Smooth muscle cell (in vitro differentiated cells): ENCODE measurements at regions not wholly inside any gene's neighbourhood (a gene's known extent, or its start where the extent isn't known, plus 50 kb on each side); places are given as distances from the start of the nearest gene placed in this dataset.

ENCODE experiments used
- DNase-seq: peaks from one replicate; lab custom pipeline; 2025; ENCODE audit not compliant: unreplicated experiment; lab: John Stamatoyannopoulos, UW
- H2AFZ ChIP-seq: fragments of 200-600 bp; sonication (generic); 2 replicates; pipeline ENCODE4 v1.6.0; 2016; ENCODE audit warnings: antibody characterized with exemption, low read depth, mild to moderate bottlenecking
- H3F3A ChIP-seq: fragments of 200-600 bp; sonication (generic); 2 replicates; pipeline ENCODE4 v1.6.0; 2017; ENCODE audit warnings: antibody characterized with exemption, low read depth
- H3K27ac ChIP-seq: fragments of 200-600 bp; sonication (generic); 2 replicates; pipeline ENCODE4 v1.5.1; 2016; ENCODE audit warnings: low read depth, mild to moderate bottlenecking
- H3K27me3 ChIP-seq: fragments of 200-600 bp; sonication (generic); 2 replicates; pipeline ENCODE4 v1.6.1; 2016; ENCODE audit warnings: low read depth, mild to moderate bottlenecking
- H3K36me3 ChIP-seq: fragments of 200-600 bp; sonication (generic); 2 replicates; pipeline ENCODE4 v1.5.1; 2016; ENCODE audit warnings: low read depth
- H3K4me1 ChIP-seq: fragments of 200-600 bp; sonication (generic); 2 replicates; pipeline ENCODE4 v1.5.1; 2016; ENCODE audit warnings: low read depth
- H3K4me2 ChIP-seq: fragments of 200-600 bp; sonication (generic); 2 replicates; pipeline ENCODE4 v1.6.0; 2016; ENCODE audit warnings: mild to moderate bottlenecking
- H3K4me3 ChIP-seq: fragments of 200-600 bp; sonication (generic); 2 replicates; pipeline ENCODE4 v1.5.1; 2016; ENCODE audit warnings: mild to moderate bottlenecking
- H3K79me2 ChIP-seq: fragments of 200-600 bp; sonication (generic); 2 replicates; pipeline ENCODE4 v1.6.0; 2016; ENCODE audit warnings: low read depth, mild to moderate bottlenecking
- H3K9ac ChIP-seq: fragments of 200-600 bp; sonication (generic); 2 replicates; pipeline ENCODE4 v1.6.0; 2016; ENCODE audit warnings: low read depth
- H3K9me3 ChIP-seq: fragments of 200-600 bp; sonication (generic); replicated peaks from 2 replicates; pipeline ENCODE4 v1.5.1; 2016; ENCODE audit warnings: low read depth
- H4K20me1 ChIP-seq: fragments of 200-600 bp; sonication (generic); 2 replicates; pipeline ENCODE4 v1.6.0; 2016; ENCODE audit warnings: low read depth
- WGBS: methylation state at CpG from one replicate; pipeline ENCODE4 v1.1.7; 2016; ENCODE audit warnings: low lambda C conversion rate; 5-methylcytosine and 5-hydroxymethylcytosine counted together
- TF ChIP-seq, protein P1 (sequence below): fragments of 200-600 bp; sonication (generic); IDR thresholded peaks from 2 replicates; pipeline ENCODE4 v1.5.1; 2017; ENCODE audit warnings: borderline replicate concordance, mild to moderate bottlenecking, antibody characterized with exemption; ENCODE audit not compliant: insufficient read depth, poor library complexity, severe bottlenecking

DNA sequence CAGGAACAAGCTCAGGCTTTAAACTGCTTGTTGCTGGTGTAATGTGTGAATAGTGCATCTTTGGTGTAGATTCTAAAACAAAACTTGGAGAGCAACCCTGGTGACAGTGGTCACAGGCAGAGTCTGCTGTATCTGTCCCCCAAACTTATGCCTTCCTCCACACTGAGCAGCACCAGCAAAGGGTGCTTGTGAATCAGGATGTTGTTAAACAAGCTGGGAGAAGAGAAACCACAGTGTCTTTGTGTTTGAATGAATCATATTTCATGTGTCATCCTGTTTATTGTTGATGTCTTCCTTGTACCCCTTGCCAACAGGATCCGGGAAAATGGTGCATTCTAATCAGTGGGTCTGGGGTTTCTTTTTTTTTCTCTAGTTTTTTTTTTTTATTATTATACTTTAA lies 91.9 kb upstream of the COG2 start:
- Histone ChIP-seq H3K79me2 (no peaks in the 10 kb centered on the region), H2AFZ (no peak overlapping the region), H3K27me3 (peaks cover 34% of the 10 kb centered on the region), H3K4me3 (no peak overlapping the region), H3K4me2 (no peak overlapping the region), H3K36me3 (no peaks in the 10 kb centered on the region), H3F3A (no peaks in the 10 kb centered on the region), H3K4me1 (no peaks in the 10 kb centered on the region), H3K27ac (no peak overlapping the region), H3K9ac (no peak overlapping the region), H3K9me3 (no peaks in the 10 kb centered on the region), H4K20me1 (no peaks in the 10 kb centered on the region)
- WGBS: 48% methylated on average over 1 of the region's 1 CpG
- TF ChIP-seq, protein P1, sequence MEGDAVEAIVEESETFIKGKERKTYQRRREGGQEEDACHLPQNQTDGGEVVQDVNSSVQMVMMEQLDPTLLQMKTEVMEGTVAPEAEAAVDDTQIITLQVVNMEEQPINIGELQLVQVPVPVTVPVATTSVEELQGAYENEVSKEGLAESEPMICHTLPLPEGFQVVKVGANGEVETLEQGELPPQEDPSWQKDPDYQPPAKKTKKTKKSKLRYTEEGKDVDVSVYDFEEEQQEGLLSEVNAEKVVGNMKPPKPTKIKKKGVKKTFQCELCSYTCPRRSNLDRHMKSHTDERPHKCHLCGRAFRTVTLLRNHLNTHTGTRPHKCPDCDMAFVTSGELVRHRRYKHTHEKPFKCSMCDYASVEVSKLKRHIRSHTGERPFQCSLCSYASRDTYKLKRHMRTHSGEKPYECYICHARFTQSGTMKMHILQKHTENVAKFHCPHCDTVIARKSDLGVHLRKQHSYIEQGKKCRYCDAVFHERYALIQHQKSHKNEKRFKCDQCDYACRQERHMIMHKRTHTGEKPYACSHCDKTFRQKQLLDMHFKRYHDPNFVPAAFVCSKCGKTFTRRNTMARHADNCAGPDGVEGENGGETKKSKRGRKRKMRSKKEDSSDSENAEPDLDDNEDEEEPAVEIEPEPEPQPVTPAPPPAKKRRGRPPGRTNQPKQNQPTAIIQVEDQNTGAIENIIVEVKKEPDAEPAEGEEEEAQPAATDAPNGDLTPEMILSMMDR: no peak
- no peak for DNase-seq

DNA sequence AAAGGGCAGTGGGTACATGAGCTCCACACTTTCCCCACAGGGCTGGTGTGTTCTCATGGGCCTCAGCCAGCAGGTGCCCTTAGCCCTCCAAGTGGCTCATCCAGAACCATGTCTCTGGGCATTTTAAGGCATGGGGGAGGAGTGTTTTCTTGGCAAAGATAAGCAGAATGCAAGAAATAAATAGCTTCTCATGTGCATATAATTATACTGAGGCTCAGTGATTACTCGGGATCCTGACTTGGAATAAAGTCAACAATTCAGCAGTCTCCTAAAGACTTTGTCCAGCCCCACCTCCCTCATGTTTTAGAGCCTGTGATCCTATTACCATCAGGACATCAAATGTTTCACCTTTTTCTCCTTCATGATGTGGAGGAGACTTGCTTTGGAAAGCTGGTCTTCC lies 92.7 kb upstream of the COG2 start:
- H3K36me3 ChIP-seq: no peaks in the 10 kb centered on the region
- H3K4me1 ChIP-seq: no peaks in the 10 kb centered on the region
- H4K20me1 ChIP-seq: no peaks in the 10 kb centered on the region
- no peak overlapping the region for H3K4me2 ChIP-seq
- H3K27me3 ChIP-seq: peaks cover 34% of the 10 kb centered on the region
- no peak overlapping the region for H2AFZ ChIP-seq
- 71% methylated on average over 1 of the region's 1 CpG for WGBS
- no peak overlapping the region for H3K9ac ChIP-seq
- TF ChIP-seq, protein P1: no peak
- no peak for DNase-seq
- no peaks in the 10 kb centered on the region for H3K9me3 ChIP-seq
- no peaks in the 10 kb centered on the region for H3F3A ChIP-seq
- H3K4me3 ChIP-seq: no peak overlapping the region
- no peaks in the 10 kb centered on the region for H3K79me2 ChIP-seq
- no peak overlapping the region for H3K27ac ChIP-seq

DNA sequence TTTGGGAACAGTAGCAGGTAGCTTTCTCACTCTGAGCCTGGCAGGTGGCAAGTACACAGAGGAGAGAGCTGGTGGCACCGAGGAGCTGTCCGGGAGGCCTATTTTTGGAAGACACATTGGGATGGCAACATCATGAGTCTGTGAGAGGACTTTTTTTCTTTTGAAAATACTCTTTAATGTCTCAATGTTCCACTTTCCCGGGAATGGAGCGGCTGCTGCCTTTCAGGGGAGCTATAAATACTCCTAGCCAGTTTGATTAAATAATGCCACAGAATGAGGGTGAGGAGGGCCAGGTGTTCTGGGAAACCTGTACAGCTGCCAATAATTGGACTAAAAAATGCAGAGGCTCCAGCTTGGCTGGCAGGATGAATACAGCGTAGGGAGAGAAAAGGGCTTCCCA lies 93.3 kb upstream of the COG2 start:
- Histone ChIP-seq H3F3A (no peaks in the 10 kb centered on the region), H3K27me3 (peaks cover 32% of the 10 kb centered on the region), H3K9me3 (no peaks in the 10 kb centered on the region), H3K79me2 (no peaks in the 10 kb centered on the region), H4K20me1 (no peaks in the 10 kb centered on the region), H3K4me1 (no peaks in the 10 kb centered on the region), H3K4me3 (no peak overlapping the region), H3K36me3 (no peaks in the 10 kb centered on the region), H2AFZ (no peak overlapping the region), H3K4me2 (no peak overlapping the region), H3K27ac (no peak overlapping the region), H3K9ac (no peak overlapping the region)
- TF ChIP-seq, protein P1: no peak
- WGBS: 90% methylated on average over 5 of the region's 5 CpGs
- no peak for DNase-seq

DNA sequence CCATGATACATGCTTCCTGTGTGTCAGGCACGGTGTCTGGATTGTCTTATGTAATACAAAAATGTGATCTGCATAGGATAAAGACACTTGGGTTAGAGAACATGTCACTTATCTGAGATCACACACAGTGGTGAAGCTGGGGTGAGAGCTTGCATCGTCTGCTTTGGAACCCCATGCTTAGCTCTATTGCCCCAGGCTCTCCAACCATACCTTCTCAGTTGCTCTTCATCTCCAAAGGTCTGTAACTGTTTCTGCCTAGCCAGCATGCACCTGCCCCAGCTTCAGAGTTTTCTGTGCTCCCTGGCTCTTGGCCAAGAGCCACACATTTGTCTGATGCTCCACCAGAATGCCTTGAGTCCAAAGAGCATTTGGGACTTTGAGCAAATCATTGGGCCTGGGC lies 93.9 kb upstream of the COG2 start:
- H3K36me3 ChIP-seq: no peaks in the 10 kb centered on the region

More for the DNA sequence above, 93.9 kb upstream of the COG2 start:
- Histone ChIP-seq H3K4me2 (no peak overlapping the region), H3K9me3 (no peaks in the 10 kb centered on the region), H3K79me2 (no peaks in the 10 kb centered on the region), H3F3A (no peaks in the 10 kb centered on the region), H3K9ac (no peak overlapping the region), H3K4me1 (no peaks in the 10 kb centered on the region), H3K4me3 (no peak overlapping the region), H3K27ac (no peak overlapping the region), H4K20me1 (no peaks in the 10 kb centered on the region), H2AFZ (no peak overlapping the region), H3K27me3 (peaks cover 26% of the 10 kb centered on the region)
- DNase-seq: no peak
- TF ChIP-seq, protein P1: no peak
- WGBS: 50% methylated on average over 2 of the region's 2 CpGs
